ENCODE measurements at regions not wholly inside any gene's neighbourhood (a gene's known extent, or its start where the extent isn't known, plus 50 kb on each side); places are given as distances from the start of the nearest gene placed in this dataset.

DNA sequence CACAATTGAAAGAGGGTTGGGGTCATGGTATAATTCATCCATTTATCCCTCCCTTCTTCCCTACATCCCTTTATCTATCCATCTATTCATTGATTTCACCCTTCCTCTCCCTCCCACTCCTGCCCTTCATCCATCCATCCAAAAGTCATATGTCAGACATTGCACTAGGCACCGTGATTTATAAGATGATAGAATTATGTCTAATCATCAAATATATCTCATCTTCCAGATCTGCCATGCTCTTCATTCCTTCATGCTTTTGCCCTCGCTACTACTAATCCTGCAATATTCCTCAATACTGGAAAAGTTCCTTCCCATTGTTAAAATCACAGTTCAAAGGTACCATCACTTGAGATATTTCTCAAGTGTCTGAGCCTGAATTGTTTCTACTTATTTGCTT is 335.2 kb upstream of the CDH11 start:
- H3K4me3 ChIP-seq (ENCODE audit: low read depth, low read length), result no peak overlapping the region
- DNase-seq (ENCODE audit: low read depth), result no peak
- TF ChIP-seq CTCF (IDR thresholded peaks at IDR 0.05; ENCODE audit: control insufficient read depth, extremely low read depth, insufficient read depth), result no peak

DNA sequence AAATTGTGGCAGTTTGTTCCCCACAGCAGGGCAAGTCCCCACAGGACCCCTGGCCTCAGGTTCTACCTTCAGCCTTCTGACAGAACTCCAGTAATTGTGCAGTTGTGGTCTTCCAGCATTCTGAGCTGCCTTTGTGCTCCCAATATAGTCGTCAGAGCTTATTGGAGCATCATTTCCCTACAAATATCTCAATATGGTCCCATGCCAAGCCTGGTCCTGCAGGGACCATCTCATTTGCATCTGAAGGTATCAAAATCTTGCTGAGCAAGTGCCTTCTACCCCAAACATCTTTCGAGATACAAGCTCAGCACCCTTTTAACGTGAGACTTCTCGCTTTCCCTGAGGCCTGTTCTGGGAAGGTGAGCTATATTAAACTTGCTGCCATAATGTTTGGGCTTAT is 333.9 kb upstream of the CDH11 start:
- H3K4me3 ChIP-seq (ENCODE audit: low read depth, low read length), result no peak overlapping the region
- no peak for DNase-seq (ENCODE audit: low read depth)
- no peak for TF ChIP-seq CTCF (IDR thresholded peaks at IDR 0.05; ENCODE audit: control insufficient read depth, extremely low read depth, insufficient read depth)

- no peak for DNase-seq (ENCODE audit: low read depth)
- no peak for TF ChIP-seq CTCF (IDR thresholded peaks at IDR 0.05; ENCODE audit: control insufficient read depth, extremely low read depth, insufficient read depth)
- H3K4me3 ChIP-seq (ENCODE audit: low read depth, low read length), result no peak overlapping the region
Observed at GRCh38 chr16:65453646-65454045, 331.8 kb upstream of the CDH11 start.

GRCh38 chr16:65449526-65449925 is 327.7 kb upstream of the CDH11 start:
- H3K4me3 ChIP-seq (ENCODE audit: low read depth, low read length), result no peak overlapping the region
- TF ChIP-seq CTCF (IDR thresholded peaks at IDR 0.05; ENCODE audit: control insufficient read depth, extremely low read depth, insufficient read depth), result no peak
- no peak for DNase-seq (ENCODE audit: low read depth)

DNA sequence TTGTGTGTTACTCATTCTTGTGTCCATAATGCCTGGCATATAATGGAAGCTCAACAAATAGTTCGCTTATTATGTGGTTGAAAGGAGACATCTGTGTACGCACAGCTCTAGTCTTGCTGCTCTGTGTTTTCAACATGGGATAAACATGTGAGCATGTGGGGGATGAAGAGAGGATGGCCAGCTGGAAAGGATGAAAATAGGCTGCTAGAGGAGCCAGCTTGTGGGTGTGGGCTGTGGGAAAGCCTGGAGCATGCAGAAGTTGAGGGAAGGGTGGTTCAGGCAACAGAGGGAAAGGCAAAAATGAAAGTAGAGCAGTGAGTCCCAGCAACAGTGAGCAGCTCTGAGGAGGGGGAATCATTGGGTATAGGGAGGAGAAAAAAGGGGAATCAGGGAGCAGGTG is 324.6 kb upstream of the CDH11 start:
- H3K4me3 ChIP-seq (ENCODE audit: low read depth, low read length), result no peak overlapping the region
- no peak for TF ChIP-seq CTCF (IDR thresholded peaks at IDR 0.05; ENCODE audit: control insufficient read depth, extremely low read depth, insufficient read depth)
- no peak for DNase-seq (ENCODE audit: low read depth)

DNA sequence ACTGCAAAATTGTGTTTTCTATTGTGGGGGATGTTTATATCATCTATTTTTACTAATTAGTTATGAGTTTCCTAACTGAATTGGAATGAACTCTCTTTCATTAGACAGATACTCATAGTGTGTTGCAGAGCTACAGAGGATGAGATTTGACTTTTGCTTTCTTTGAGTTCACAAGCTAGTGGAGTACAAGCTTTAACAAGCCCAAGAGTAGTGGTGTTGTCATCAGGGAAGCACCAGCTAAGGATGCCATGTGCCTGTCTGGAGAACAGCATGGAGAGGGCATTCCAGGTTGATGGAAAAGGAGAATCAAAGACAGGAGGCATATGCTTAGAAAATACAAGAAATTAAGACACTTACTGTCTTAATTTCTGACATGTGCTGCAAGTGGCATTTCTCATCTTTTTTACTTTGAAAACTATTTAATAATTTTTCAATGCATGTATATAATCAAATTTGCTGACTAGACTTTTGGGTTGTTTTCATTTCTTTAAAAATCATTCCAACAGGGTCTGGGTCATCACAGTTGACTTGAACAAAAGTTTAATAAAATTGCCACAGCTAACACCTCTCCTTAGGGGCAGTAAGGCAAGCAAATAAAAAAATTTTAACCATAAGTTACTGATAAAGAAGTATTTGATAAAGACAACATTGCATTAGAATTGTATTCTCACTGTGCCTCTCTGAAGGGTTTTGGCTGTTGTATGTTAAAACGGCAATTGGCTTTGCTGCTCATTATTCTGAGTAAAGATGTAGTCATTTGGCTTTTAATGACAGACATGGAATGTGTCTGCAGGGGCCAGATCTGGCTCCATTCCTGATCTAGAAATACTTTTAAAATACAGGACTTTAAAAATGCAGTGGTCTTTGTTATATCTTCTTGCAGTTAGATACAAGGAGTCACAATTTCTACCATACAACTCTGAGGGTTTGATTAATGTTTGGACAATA is 323.7 kb upstream of the CDH11 start:
- TF ChIP-seq CTCF (IDR thresholded peaks at IDR 0.05; ENCODE audit: control insufficient read depth, extremely low read depth, insufficient read depth), result no peak
- H3K4me3 ChIP-seq (ENCODE audit: low read depth, low read length), result no peak overlapping the region
- no peak for DNase-seq (ENCODE audit: low read depth)

DNA sequence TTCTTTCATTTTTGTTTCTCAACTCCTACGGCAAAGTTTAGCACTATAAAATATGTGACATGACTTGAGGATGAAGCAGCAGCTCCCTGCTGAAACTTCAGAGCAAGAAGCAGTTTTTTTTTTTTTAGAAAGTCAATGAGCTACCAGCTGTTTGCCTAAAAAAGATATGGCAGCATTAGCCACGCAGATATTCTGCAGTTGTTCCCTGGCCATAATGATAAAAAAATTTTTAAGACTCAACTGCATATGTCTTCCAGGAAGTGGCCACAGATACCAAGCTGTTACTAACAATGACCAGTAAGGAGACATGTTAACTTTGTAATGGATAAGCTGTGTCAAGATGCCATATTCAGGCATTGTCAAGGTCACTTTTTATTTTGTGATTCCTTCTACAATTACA is 319.6 kb upstream of the CDH11 start:
- H3K4me3 ChIP-seq (ENCODE audit: low read depth, low read length), result no peak overlapping the region
- TF ChIP-seq CTCF (IDR thresholded peaks at IDR 0.05; ENCODE audit: control insufficient read depth, extremely low read depth, insufficient read depth), result no peak
- no peak for DNase-seq (ENCODE audit: low read depth)
